AG10803 (cell line): ENCODE measurements at regions not wholly inside any gene's neighbourhood (a gene's known extent, or its start where the extent isn't known, plus 50 kb on each side); places are given as distances from the start of the nearest gene placed in this dataset.

Source experiments
- DNase-seq: peaks from one replicate; pipeline ENCODE4 v3.0.0; 2010; ENCODE audit warnings: low read depth
- H3K4me3 ChIP-seq: 2 replicates; pipeline ENCODE4 v1.5.1; 2011; ENCODE audit warnings: mild to moderate bottlenecking, low read length, control low read depth
- CTCF ChIP-seq: conservative IDR thresholded peaks from 2 replicates; pipeline ENCODE4 v1.5.1; 2011; ENCODE audit warnings: mild to moderate bottlenecking, low read length, control low read depth, inconsistent platforms

- H3K4me3 ChIP-seq = no peak overlapping the region
- no peak for TF ChIP-seq CTCF
- peak; percentile 50 for DNase-seq
Measured at GRCh38 chr5:93161661-93162654, 419.1 kb downstream of the NR2F1-AS1 start.

- DNase-seq = peak; percentile 78
- no peak overlapping the region for H3K4me3 ChIP-seq
- TF ChIP-seq CTCF = no peak
Measured at GRCh38 chr5:93158841-93159240, 422.2 kb downstream of the NR2F1-AS1 start.

DNA sequence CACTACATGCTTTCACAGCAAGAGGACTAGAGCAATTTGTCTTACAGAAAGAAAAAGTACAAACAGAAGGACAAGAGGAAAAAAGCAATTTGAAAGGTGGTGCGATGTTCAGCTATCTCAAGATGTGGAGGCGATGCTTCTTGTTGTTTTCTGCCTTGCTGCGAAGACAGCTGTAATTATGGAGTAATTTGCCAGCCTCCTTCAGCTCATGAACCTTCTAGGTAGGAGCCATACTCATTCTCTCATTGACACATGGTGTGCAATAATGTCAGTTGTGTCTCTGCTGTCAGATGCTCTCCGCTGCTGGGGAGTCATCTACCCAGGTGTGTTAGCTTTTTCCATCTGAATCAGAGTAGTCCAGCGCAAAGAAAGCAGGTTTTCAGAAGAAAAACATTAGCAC, 424.5 kb downstream of the NR2F1-AS1 start:
- no peak for TF ChIP-seq CTCF
- no peak overlapping the region for H3K4me3 ChIP-seq
- DNase-seq = no peak

GRCh38 chr5:93154535-93154934, 426.5 kb downstream of the NR2F1-AS1 start:
- no peak overlapping the region for H3K4me3 ChIP-seq
- TF ChIP-seq CTCF = no peak

DNA sequence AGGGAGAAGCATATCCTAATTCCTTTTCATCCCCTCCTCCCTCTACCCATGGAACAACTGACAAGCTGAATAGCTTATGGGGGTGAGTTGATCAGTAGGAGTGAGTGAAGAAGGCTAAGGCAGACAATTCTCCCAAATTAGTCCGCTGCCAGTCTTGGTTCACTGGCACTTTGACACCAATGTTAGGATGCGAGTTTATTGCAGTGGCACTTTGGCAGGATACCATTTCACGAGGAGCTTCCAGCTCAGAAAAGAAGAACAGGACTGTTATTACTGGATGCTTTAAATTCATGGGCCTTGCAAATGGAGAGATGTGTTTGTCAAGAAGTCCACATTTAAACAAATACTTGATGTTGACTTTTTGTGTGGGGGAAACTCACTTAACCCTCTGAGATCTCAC, 427.6 kb downstream of the NR2F1-AS1 start:
- H3K4me3 ChIP-seq = no peak overlapping the region
- no peak for TF ChIP-seq CTCF
- no peak for DNase-seq

More at GRCh38 chr5:93154535-93154934, 426.5 kb downstream of the NR2F1-AS1 start:
- DNase-seq = no peak

GRCh38 chr5:93151896-93152295, 429.1 kb downstream of the NR2F1-AS1 start:
- no peak for TF ChIP-seq CTCF
- DNase-seq = no peak
- no peak overlapping the region for H3K4me3 ChIP-seq

DNA sequence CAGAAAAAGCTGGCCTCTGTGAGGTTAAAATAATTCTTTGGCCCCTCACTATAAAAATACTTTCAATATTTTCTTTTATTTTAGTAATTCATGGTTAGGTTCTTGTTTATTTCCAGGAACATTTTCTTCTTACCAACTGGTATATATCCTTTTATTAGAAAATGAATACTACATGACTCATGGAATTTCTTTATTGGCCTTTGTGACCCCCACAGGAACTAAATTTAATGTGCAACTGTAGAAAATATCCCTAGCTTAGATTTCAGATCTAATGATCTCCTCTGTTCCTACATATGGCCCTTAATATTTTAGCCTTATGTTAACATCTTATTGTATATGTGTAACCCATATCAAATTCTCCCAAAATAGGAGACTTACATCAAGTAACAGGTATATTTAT, 429.9 kb downstream of the NR2F1-AS1 start:
- no peak for TF ChIP-seq CTCF
- peak; percentile 17 for DNase-seq
- H3K4me3 ChIP-seq = no peak overlapping the region
